OCI-LY3 (cell line): ENCODE measurements at regions not wholly inside any gene's neighbourhood (a gene's known extent, or its start where the extent isn't known, plus 50 kb on each side); places are given as distances from the start of the nearest gene placed in this dataset.

ENCODE experiments used
- H2AFZ ChIP-seq: fragments of 200-600, 300-600 bp; shearing (Covaris generic); 2 replicates; pipeline ENCODE4 v1.6.0; 2014; ENCODE audit warnings: antibody characterized with exemption, low read depth, low read length
- H3K27ac ChIP-seq: fragments of 200-600, 300-600 bp; sonication (generic); 2 replicates; pipeline ENCODE4 v1.5.1; 2014; ENCODE audit warnings: mild to moderate bottlenecking, low read length, moderate library complexity, mixed read lengths
- H3K27me3 ChIP-seq: fragments of 200-600, 300-600 bp; sonication (generic); 2 replicates; pipeline ENCODE4 v1.6.1; 2014; ENCODE audit warnings: low read depth, low read length, mixed read lengths
- H3K36me3 ChIP-seq: fragments of 200-600, 300-600 bp; sonication (generic); replicated peaks from 2 replicates; pipeline ENCODE3; 2014; ENCODE audit warnings: low read depth, low read length, mixed read lengths
- H3K4me1 ChIP-seq: fragments of 300-600, 200-600 bp; sonication (generic); 2 replicates; pipeline ENCODE4 v1.6.1; 2014; ENCODE audit warnings: low read length, mixed read lengths
- H3K4me2 ChIP-seq: fragments of 200-600, 300-600 bp; sonication (generic); 2 replicates; pipeline ENCODE4 v1.6.1; 2014; ENCODE audit warnings: low read length, mixed read lengths
- H3K4me3 ChIP-seq: fragments of 300-600, 200-600 bp; sonication (generic); 2 replicates; pipeline ENCODE4 v1.5.1; 2014; ENCODE audit warnings: antibody characterized with exemption, mild to moderate bottlenecking, low read length, moderate library complexity
- H3K79me2 ChIP-seq: fragments of 300-600, 200-600 bp; shearing (Covaris generic); 2 replicates; pipeline ENCODE4 v1.6.1; 2014; ENCODE audit warnings: mild to moderate bottlenecking, low read length, mixed read lengths
- H3K9ac ChIP-seq: fragments of 300-600, 200-600 bp; shearing (Covaris generic); 2 replicates; pipeline ENCODE4 v1.6.0; 2014; ENCODE audit warnings: mild to moderate bottlenecking, low read length, moderate library complexity
- H3K9me3 ChIP-seq: fragments of 200-600, 300-600 bp; shearing (Covaris generic); 2 replicates; pipeline ENCODE4 v1.6.1; 2014; ENCODE audit warnings: low read length, mixed read lengths; ENCODE audit not compliant: insufficient read depth
- H4K20me1 ChIP-seq: fragments of 200-600, 300-600 bp; sonication (generic); 2 replicates; pipeline ENCODE4 v1.6.1; 2016; ENCODE audit warnings: low read length, mixed read lengths; ENCODE audit not compliant: insufficient read depth
- EZH2phosphoT487 ChIP-seq: fragments of 200-600 bp; shearing (Covaris generic); IDR thresholded peaks from 2 replicates; pipeline ENCODE4 v1.6.1; 2018; ENCODE audit warnings: antibody characterized with exemption, mixed run types, low read depth
- TF ChIP-seq, protein P1 (sequence below): fragments of 200-600, 300-600 bp; sonication (generic); IDR thresholded peaks from 2 replicates; pipeline ENCODE4 v1.5.1; 2014; ENCODE audit warnings: antibody characterized with exemption, low read length, low read depth

GRCh38 chr1:212536586-212536985 is 72.0 kb upstream of the ATF3 start:
- TF ChIP-seq EZH2phosphoT487, result no peak
- TF ChIP-seq, protein P1, sequence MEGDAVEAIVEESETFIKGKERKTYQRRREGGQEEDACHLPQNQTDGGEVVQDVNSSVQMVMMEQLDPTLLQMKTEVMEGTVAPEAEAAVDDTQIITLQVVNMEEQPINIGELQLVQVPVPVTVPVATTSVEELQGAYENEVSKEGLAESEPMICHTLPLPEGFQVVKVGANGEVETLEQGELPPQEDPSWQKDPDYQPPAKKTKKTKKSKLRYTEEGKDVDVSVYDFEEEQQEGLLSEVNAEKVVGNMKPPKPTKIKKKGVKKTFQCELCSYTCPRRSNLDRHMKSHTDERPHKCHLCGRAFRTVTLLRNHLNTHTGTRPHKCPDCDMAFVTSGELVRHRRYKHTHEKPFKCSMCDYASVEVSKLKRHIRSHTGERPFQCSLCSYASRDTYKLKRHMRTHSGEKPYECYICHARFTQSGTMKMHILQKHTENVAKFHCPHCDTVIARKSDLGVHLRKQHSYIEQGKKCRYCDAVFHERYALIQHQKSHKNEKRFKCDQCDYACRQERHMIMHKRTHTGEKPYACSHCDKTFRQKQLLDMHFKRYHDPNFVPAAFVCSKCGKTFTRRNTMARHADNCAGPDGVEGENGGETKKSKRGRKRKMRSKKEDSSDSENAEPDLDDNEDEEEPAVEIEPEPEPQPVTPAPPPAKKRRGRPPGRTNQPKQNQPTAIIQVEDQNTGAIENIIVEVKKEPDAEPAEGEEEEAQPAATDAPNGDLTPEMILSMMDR, result no peak
- no peaks in the 10 kb centered on the region for H4K20me1 ChIP-seq
- H3K27me3 ChIP-seq, result no peaks in the 10 kb centered on the region
- H2AFZ ChIP-seq, result no peak overlapping the region
- no peaks in the 10 kb centered on the region for H3K36me3 ChIP-seq
- no peak overlapping the region for H3K4me3 ChIP-seq
- peaks cover 3% of the 10 kb centered on the region; the same call in 1 of the 2 replicates for H3K9me3 ChIP-seq
- H3K27ac ChIP-seq, result no peak overlapping the region
- H3K4me2 ChIP-seq, result no peak overlapping the region
- H3K79me2 ChIP-seq, result no peaks in the 10 kb centered on the region
- no peaks in the 10 kb centered on the region for H3K4me1 ChIP-seq
- no peak overlapping the region for H3K9ac ChIP-seq

DNA sequence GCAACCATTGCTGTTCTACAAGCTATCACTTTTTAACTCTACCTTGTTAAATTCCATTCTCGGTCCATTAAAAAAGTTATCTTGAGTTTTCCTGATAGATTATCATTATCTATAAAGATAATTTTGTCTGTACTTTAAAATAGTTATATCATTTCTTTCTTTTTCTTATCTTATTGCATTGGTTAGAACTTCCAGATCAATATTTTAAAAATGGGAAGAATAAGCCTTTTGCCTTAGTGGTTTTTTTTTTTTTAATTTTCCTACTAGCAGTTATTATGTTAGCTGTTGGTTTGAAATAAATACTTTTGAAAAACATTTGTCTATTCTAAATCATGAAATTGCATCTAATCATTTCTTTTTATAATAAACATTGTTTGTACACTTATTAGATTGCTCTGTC is 71.0 kb upstream of the ATF3 start:
- no peaks in the 10 kb centered on the region for H4K20me1 ChIP-seq
- peaks cover 9% of the 10 kb centered on the region for H3K4me1 ChIP-seq
- no peak overlapping the region for H3K27ac ChIP-seq
- peaks cover 3% of the 10 kb centered on the region; the same call in 1 of the 2 replicates for H3K9me3 ChIP-seq
- no peaks in the 10 kb centered on the region for H3K27me3 ChIP-seq
- H3K4me3 ChIP-seq, result no peak overlapping the region
- H2AFZ ChIP-seq, result no peak overlapping the region
- TF ChIP-seq, protein P1, result no peak
- no peak for TF ChIP-seq EZH2phosphoT487
- no peak overlapping the region for H3K9ac ChIP-seq
- no peaks in the 10 kb centered on the region for H3K36me3 ChIP-seq
- no peak overlapping the region for H3K4me2 ChIP-seq
- no peaks in the 10 kb centered on the region for H3K79me2 ChIP-seq

DNA sequence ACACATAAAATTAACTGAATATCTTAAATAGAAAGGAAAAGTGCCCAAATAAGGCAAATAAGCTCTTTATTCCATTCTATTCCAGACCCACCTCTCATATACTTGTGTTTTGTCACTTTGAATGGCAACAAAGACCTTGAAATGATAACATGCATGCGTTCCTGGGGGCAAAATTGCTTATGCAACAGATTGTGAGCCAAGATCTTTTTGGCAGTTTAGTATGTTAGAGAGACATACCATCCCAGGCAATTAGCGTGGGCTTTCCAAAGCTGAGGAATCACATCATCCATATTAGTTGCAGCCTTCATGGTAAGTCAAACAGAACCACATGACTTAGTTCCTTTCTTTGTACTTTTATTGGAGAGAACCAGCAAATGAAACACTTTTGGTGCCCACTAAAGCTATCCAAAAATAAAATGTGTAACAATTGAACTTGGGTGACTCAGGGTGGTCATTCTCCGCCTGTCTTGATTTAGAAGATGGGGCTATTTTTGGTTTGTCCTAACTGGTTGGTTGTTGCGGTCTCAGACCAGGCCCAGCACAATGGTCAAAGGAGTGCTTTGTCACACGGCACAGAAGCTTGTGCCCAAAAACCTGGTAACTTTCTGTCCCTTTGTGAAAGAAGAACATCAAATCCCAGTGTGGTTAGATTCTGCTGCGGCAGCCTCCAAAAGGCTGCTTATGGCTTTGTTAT is 68.7 kb upstream of the ATF3 start:
- H2AFZ ChIP-seq, result no peak overlapping the region
- H3K9me3 ChIP-seq, result peaks cover 3% of the 10 kb centered on the region; the same call in 1 of the 2 replicates
- H3K27ac ChIP-seq, result no peak overlapping the region
- TF ChIP-seq, protein P1, result no peak
- no peak for TF ChIP-seq EZH2phosphoT487
- no peak overlapping the region for H3K4me2 ChIP-seq
- no peaks in the 10 kb centered on the region for H3K79me2 ChIP-seq
- no peaks in the 10 kb centered on the region for H3K27me3 ChIP-seq
- no peak overlapping the region for H3K4me3 ChIP-seq
- H3K9ac ChIP-seq, result no peak overlapping the region
- H3K36me3 ChIP-seq, result no peaks in the 10 kb centered on the region
- H3K4me1 ChIP-seq, result peaks cover 19% of the 10 kb centered on the region
- no peaks in the 10 kb centered on the region for H4K20me1 ChIP-seq

GRCh38 chr1:212542761-212543187 is 65.8 kb upstream of the ATF3 start:
- Histone ChIP-seq H3K4me2 (peak overlapping the region; percentile 70), H4K20me1 (no peaks in the 10 kb centered on the region), H3K27ac (peak overlapping the region; percentile 6; the same call in 1 of the 2 replicates), H3K79me2 (no peaks in the 10 kb centered on the region), H3K27me3 (no peaks in the 10 kb centered on the region), H3K4me1 (peaks cover 26% of the 10 kb centered on the region), H3K9ac (no peak overlapping the region), H2AFZ (no peak overlapping the region; the same call in 1 of the 2 replicates), H3K36me3 (no peaks in the 10 kb centered on the region), H3K9me3 (peaks cover 3% of the 10 kb centered on the region; the same call in 1 of the 2 replicates), H3K4me3 (peak overlapping the region; percentile 36)
- TF ChIP-seq EZH2phosphoT487, result no peak
- TF ChIP-seq, protein P1, result no peak
